GM12878 (cell line): ENCODE measurements at regions not wholly inside any gene's neighbourhood (a gene's known extent, or its start where the extent isn't known, plus 50 kb on each side); places are given as distances from the start of the nearest gene placed in this dataset.

ENCODE experiments used
- ATAC-seq: fragments of 200-7000 bp; cut with Tn5 transposase; 3 replicates; pipeline ENCODE4 v1.9.1; 2020; ENCODE audit warnings: mild to moderate bottlenecking, moderate library complexity
- BruUV-seq: library from RNA; stranded (reverse); fragments of 400-500 nt; replicated peaks from 2 replicates; lab custom pipeline; 2021; lab: Mats Ljungman, UMichigan
- CTCF ChIA-PET: fragments of 300-600 bp; sonication (Branson Sonifier 250); formaldehyde crosslinking; extraction: SDS; loops from one replicate; lab custom pipeline; 2021; ENCODE audit warnings: inconsistent platforms; lab: Yijun Ruan, JAX
- POLR2A ChIA-PET: fragments of 350-600 bp; formaldehyde crosslinking; extraction: SDS; loops from one replicate; lab custom pipeline; 2021; ENCODE audit warnings: inconsistent platforms; lab: Charles Lee
- RAD21 ChIA-PET: fragments of 300-600 bp; sonication (Branson Sonifier 250); formaldehyde crosslinking; loops from one replicate; lab custom pipeline; 2023; ENCODE audit warnings: antibody characterized with exemption; ENCODE audit not compliant: unreplicated experiment; lab: Charles Lee
- SMC1A ChIA-PET: fragments of 300-600 bp; sonication (Branson Sonifier 250); formaldehyde crosslinking; loops from one replicate; lab custom pipeline; 2023; ENCODE audit not compliant: unreplicated experiment, uncharacterized antibody; lab: Charles Lee
- DNase-seq: peaks from one replicate; pipeline ENCODE4 v3.0.0-alpha.2; 2011; ENCODE audit warnings: low read depth, low spot score
- FAIRE-seq: peaks from 3 replicates; lab custom pipeline; 2011; peaks lifted over from hg19 to GRCh38; lab: Jason Lieb, UNC
- H2AFZ ChIP-seq: 2 replicates; pipeline ENCODE4 v1.6.0; 2011; ENCODE audit warnings: low read depth, low read length, control low read depth; ENCODE audit not compliant: control insufficient read depth
- H3K27ac ChIP-seq: 2 replicates; pipeline ENCODE4 v1.5.1; 2011; ENCODE audit warnings: control low read depth; ENCODE audit not compliant: control insufficient read depth, insufficient read depth
- H3K27me3 ChIP-seq, 2 experiments: replicated peaks in 1 of 2; 2 replicates each; pipeline versions ENCODE4 v1.6.0 to v1.6.1; 2011; ENCODE audit warnings: low read length in 1 of 2; ENCODE audit not compliant: control insufficient read depth in 2 of 2, insufficient read depth in 2 of 2
- H3K36me3 ChIP-seq, 2 experiments: 2 replicates each; pipeline ENCODE4 v1.5.1; 2011; ENCODE audit warnings: low read length in 1 of 2; ENCODE audit not compliant: control insufficient read depth in 2 of 2, insufficient read depth in 2 of 2
- H3K4me1 ChIP-seq: 2 replicates; pipeline ENCODE4 v1.6.1; 2011; ENCODE audit warnings: mild to moderate bottlenecking, low read length, moderate library complexity, mixed read lengths; ENCODE audit not compliant: control insufficient read depth, insufficient read depth
- H3K4me2 ChIP-seq: 2 replicates; pipeline ENCODE4 v1.6.0; 2011; ENCODE audit warnings: control low read depth; ENCODE audit not compliant: control insufficient read depth, insufficient read depth
- H3K4me3 ChIP-seq: fragments of 200-600 bp; sonication (generic); 2 replicates; pipeline ENCODE4 v1.5.1; 2016
- H3K79me2 ChIP-seq: 2 replicates; pipeline ENCODE4 v1.6.0; 2011; ENCODE audit warnings: low read length; ENCODE audit not compliant: control insufficient read depth, insufficient read depth
- H3K9ac ChIP-seq: 2 replicates; pipeline ENCODE4 v1.8.0; 2011; ENCODE audit warnings: low read length, control low read depth, mixed read lengths; ENCODE audit not compliant: control insufficient read depth, insufficient read depth
- H3K9me3 ChIP-seq: replicated peaks from 3 replicates; pipeline ENCODE4 v1.5.1; 2011; ENCODE audit warnings: mild to moderate bottlenecking, low read length; ENCODE audit not compliant: control insufficient read depth, insufficient read depth
- H4K20me1 ChIP-seq: 2 replicates; pipeline ENCODE4 v1.6.0; 2011; ENCODE audit not compliant: control insufficient read depth, insufficient read depth
- BCLAF1 ChIP-seq: fragments of 450-650 bp; IDR thresholded peaks from 2 replicates; pipeline ENCODE4 v1.6.1; 2017; ENCODE audit warnings: antibody characterized with exemption, mild to moderate bottlenecking, moderate library complexity
- EED ChIP-seq: sonication (generic); IDR thresholded peaks from 2 replicates; pipeline ENCODE4 v1.6.1; 2016; ENCODE audit warnings: antibody characterized with exemption, low read depth
- HDGF ChIP-seq: fragments of 450-650 bp; IDR thresholded peaks from 2 replicates; pipeline ENCODE4 v1.6.1; 2016; ENCODE audit warnings: antibody characterized with exemption
- MTA2 ChIP-seq: fragments of 450-650 bp; IDR thresholded peaks from 2 replicates; pipeline ENCODE4 v1.6.1; 2016; ENCODE audit warnings: low read depth, mild to moderate bottlenecking, moderate library complexity
- MYB ChIP-seq: fragments of 150-350 bp; IDR thresholded peaks from 2 replicates; pipeline ENCODE4 v1.6.1; 2014; ENCODE audit warnings: mild to moderate bottlenecking, low read depth, low read length, borderline replicate concordance
- NBN ChIP-seq: fragments of 450-650 bp; IDR thresholded peaks from 2 replicates; pipeline ENCODE4 v1.6.1; 2016
- SREBF2 ChIP-seq: IDR thresholded peaks from 2 replicates; pipeline ENCODE4 v1.6.1; 2012; ENCODE audit warnings: mild to moderate bottlenecking, low read length
- STAT1 ChIP-seq: fragments of 450-650 bp; conservative IDR thresholded peaks from 2 replicates; pipeline ENCODE4 v1.6.1; 2014; ENCODE audit warnings: antibody characterized with exemption, mild to moderate bottlenecking
- SUZ12 ChIP-seq: fragments of 200-600 bp; sonication (generic); IDR thresholded peaks from one replicate; pipeline ENCODE4 v1.6.1; 2018; ENCODE audit warnings: antibody characterized with exemption, mild to moderate bottlenecking; ENCODE audit not compliant: unreplicated experiment
- WRNIP1 ChIP-seq: IDR thresholded peaks from 2 replicates; pipeline ENCODE4 v1.6.1; 2011; ENCODE audit warnings: low read depth, low read length, improper control_type of control experiment, borderline replicate concordance
- WGBS: methylation state at CpG from one replicate; pipeline ENCODE4 v1.1.6; 2016; ENCODE audit warnings: low lambda C conversion rate; ENCODE audit not compliant: insufficient replicate concordance, insufficient coverage; ENCODE audit errors: missing lambda C conversion rate; 5-methylcytosine and 5-hydroxymethylcytosine counted together
- in situ Hi-C: fragments of 300-500 bp; cut with MboI; formaldehyde crosslinking; loops from 9 replicates; pipeline ENCODE4 v1.14.3; 2018; ENCODE audit warnings: mixed read lengths
- intact Hi-C: fragments of 100-400 bp; cut with micrococcal nuclease; formaldehyde crosslinking; loops from one replicate; pipeline ENCODE4 v1.14.2; 2022; ENCODE audit not compliant: unreplicated experiment
- TF ChIP-seq, protein P1 (sequence below): IDR thresholded peaks from 2 replicates; pipeline ENCODE4 v1.6.1; 2011; ENCODE audit warnings: low read depth, low read length, improper control_type of control experiment, borderline replicate concordance
- TF ChIP-seq, protein P2 (sequence below): IDR thresholded peaks from 2 replicates; pipeline ENCODE4 v1.6.1; 2012; ENCODE audit warnings: low read depth, low read length, improper control_type of control experiment
- TF ChIP-seq, protein P3 (sequence below): IDR thresholded peaks from 2 replicates; pipeline ENCODE4 v1.6.1; 2012; ENCODE audit warnings: low read length, inconsistent platforms

- SMC1A ChIA-PET: interaction anchor here (0.7 kb wide), 1 partner anchor 928 kb away, joined by 3 read pairs; no protein-coding TSS in a partner anchor
- Histone ChIP-seq H3K4me2 (no peak overlapping the region), H2AFZ (no peak overlapping the region), H3K4me1 (no peaks in the 10 kb centered on the region), H3K27ac (no peak overlapping the region), H3K9ac (no peak overlapping the region), H4K20me1 (no peaks in the 10 kb centered on the region), H3K79me2 (no peaks in the 10 kb centered on the region), H3K27me3 (no peaks in the 10 kb centered on the region), H3K9me3 (no peaks in the 10 kb centered on the region), H3K4me3 (no peak overlapping the region), H3K36me3 (no peaks in the 10 kb centered on the region)
- DNase-seq (no peak), ATAC-seq (no peak), FAIRE-seq (no peak)
- TF ChIP-seq STAT1 (no peak), NBN (no peak), MYB (no peak), BCLAF1 (no peak), MTA2 (no peak), EED (no peak), SREBF2 (no peak), WRNIP1 (no peak), HDGF (no peak), SUZ12 (no peak)
- TF ChIP-seq, protein P1, sequence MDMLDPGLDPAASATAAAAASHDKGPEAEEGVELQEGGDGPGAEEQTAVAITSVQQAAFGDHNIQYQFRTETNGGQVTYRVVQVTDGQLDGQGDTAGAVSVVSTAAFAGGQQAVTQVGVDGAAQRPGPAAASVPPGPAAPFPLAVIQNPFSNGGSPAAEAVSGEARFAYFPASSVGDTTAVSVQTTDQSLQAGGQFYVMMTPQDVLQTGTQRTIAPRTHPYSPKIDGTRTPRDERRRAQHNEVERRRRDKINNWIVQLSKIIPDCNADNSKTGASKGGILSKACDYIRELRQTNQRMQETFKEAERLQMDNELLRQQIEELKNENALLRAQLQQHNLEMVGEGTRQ: no peak
- TF ChIP-seq, protein P2, sequence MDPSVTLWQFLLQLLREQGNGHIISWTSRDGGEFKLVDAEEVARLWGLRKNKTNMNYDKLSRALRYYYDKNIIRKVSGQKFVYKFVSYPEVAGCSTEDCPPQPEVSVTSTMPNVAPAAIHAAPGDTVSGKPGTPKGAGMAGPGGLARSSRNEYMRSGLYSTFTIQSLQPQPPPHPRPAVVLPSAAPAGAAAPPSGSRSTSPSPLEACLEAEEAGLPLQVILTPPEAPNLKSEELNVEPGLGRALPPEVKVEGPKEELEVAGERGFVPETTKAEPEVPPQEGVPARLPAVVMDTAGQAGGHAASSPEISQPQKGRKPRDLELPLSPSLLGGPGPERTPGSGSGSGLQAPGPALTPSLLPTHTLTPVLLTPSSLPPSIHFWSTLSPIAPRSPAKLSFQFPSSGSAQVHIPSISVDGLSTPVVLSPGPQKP: no peak
- TF ChIP-seq, protein P3, sequence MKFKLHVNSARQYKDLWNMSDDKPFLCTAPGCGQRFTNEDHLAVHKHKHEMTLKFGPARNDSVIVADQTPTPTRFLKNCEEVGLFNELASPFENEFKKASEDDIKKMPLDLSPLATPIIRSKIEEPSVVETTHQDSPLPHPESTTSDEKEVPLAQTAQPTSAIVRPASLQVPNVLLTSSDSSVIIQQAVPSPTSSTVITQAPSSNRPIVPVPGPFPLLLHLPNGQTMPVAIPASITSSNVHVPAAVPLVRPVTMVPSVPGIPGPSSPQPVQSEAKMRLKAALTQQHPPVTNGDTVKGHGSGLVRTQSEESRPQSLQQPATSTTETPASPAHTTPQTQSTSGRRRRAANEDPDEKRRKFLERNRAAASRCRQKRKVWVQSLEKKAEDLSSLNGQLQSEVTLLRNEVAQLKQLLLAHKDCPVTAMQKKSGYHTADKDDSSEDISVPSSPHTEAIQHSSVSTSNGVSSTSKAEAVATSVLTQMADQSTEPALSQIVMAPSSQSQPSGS: no peak
- in situ Hi-C loops (no loop called here), intact Hi-C loops (no loop called here)
- no TSS peak for BruUV-seq
- POLR2A ChIA-PET: no interaction called here
- RAD21 ChIA-PET: no interaction called here
- CTCF ChIA-PET: no interaction called here
- 30% methylated on average over 3 of the region's 3 CpGs for whole genome bisulfite sequencing
These were observed 1061.5 kb downstream of the ROBO2 start for GRCh38 chr3:78101384-78101783.
